ENCODE measurements at regions not wholly inside any gene's neighbourhood (a gene's known extent, or its start where the extent isn't known, plus 50 kb on each side); places are given as distances from the start of the nearest gene placed in this dataset.
A peak's percentile ranks its signal among the peaks of the same experiment; 100 is the strongest.

- Mint-ChIP-seq H3K36me3 (ENCODE audit: low read depth) (no peaks in the 10 kb centered on the region), H3K4me3 (no peak overlapping the region), H3K9me3 (no peaks in the 10 kb centered on the region), H3K4me1 (no peaks in the 10 kb centered on the region), H3K27me3 (ENCODE audit: low read depth) (no peaks in the 10 kb centered on the region), H3K27ac (ENCODE audit: unreplicated experiment) (no peak overlapping the region)
- no peak for TF ChIP-seq CTCF (conservative IDR thresholded peaks at IDR 0.05)
- DNase-seq (ENCODE audit: low read depth, low spot score) = no peak
Observed at GRCh38 chr17:77487677-77488530, 347.1 kb downstream of the SEC14L1 start.

- DNase-seq (ENCODE audit: low read depth, low spot score) = no peak
- no peak overlapping the region for H3K4me3 Mint-ChIP-seq
- no peaks in the 10 kb centered on the region for H3K27me3 Mint-ChIP-seq (ENCODE audit: low read depth)
Observed at GRCh38 chr17:77488531-77489238, 347.9 kb downstream of the SEC14L1 start.

GRCh38 chr17:77489239-77489892 lies 348.6 kb downstream of the SEC14L1 start:
- no peaks in the 10 kb centered on the region for H3K36me3 Mint-ChIP-seq (ENCODE audit: low read depth)
- no peak for DNase-seq (ENCODE audit: low read depth, low spot score)
- H3K4me1 Mint-ChIP-seq = no peaks in the 10 kb centered on the region
- no peaks in the 10 kb centered on the region for H3K9me3 Mint-ChIP-seq
- TF ChIP-seq CTCF (conservative IDR thresholded peaks at IDR 0.05) = no peak
- H3K27me3 Mint-ChIP-seq (ENCODE audit: low read depth) = no peaks in the 10 kb centered on the region
- no peak overlapping the region for H3K27ac Mint-ChIP-seq (ENCODE audit: unreplicated experiment)
- no peak overlapping the region for H3K4me3 Mint-ChIP-seq

More at GRCh38 chr17:77488531-77489238, 347.9 kb downstream of the SEC14L1 start:
- TF ChIP-seq CTCF (conservative IDR thresholded peaks at IDR 0.05) = no peak
- H3K27ac Mint-ChIP-seq (ENCODE audit: unreplicated experiment) = no peak overlapping the region
- H3K9me3 Mint-ChIP-seq = no peaks in the 10 kb centered on the region
- H3K4me1 Mint-ChIP-seq = no peaks in the 10 kb centered on the region
- H3K36me3 Mint-ChIP-seq (ENCODE audit: low read depth) = no peaks in the 10 kb centered on the region

GRCh38 chr17:77489893-77490255 lies 349.1 kb downstream of the SEC14L1 start:
- DNase-seq (ENCODE audit: low read depth, low spot score) = no peak
- H3K9me3 Mint-ChIP-seq = no peaks in the 10 kb centered on the region
- H3K4me1 Mint-ChIP-seq = peaks cover 2% of the 10 kb centered on the region
- no peak overlapping the region for H3K4me3 Mint-ChIP-seq
- TF ChIP-seq CTCF (conservative IDR thresholded peaks at IDR 0.05) = no peak
- no peaks in the 10 kb centered on the region for H3K27me3 Mint-ChIP-seq (ENCODE audit: low read depth)
- no peaks in the 10 kb centered on the region for H3K36me3 Mint-ChIP-seq (ENCODE audit: low read depth)
- H3K27ac Mint-ChIP-seq (ENCODE audit: unreplicated experiment) = no peak overlapping the region

- TF ChIP-seq CTCF (conservative IDR thresholded peaks at IDR 0.05) = no peak
- DNase-seq (ENCODE audit: low read depth, low spot score) = no peak
- no peak overlapping the region for H3K4me3 Mint-ChIP-seq
- peaks cover 5% of the 10 kb centered on the region for H3K4me1 Mint-ChIP-seq
- H3K9me3 Mint-ChIP-seq = no peaks in the 10 kb centered on the region
- H3K27me3 Mint-ChIP-seq (ENCODE audit: low read depth) = no peaks in the 10 kb centered on the region
- H3K27ac Mint-ChIP-seq (ENCODE audit: unreplicated experiment) = peak overlapping the region; percentile 78
- H3K36me3 Mint-ChIP-seq (ENCODE audit: low read depth) = no peaks in the 10 kb centered on the region
Observed at GRCh38 chr17:77490361-77491183, 349.8 kb downstream of the SEC14L1 start.

Data from neural crest cell (in vitro differentiated cells).